SU-DHL-6 (cell line): ENCODE measurements at regions not wholly inside any gene's neighbourhood (a gene's known extent, or its start where the extent isn't known, plus 50 kb on each side); places are given as distances from the start of the nearest gene placed in this dataset.

Source experiments
- CTCF ChIP-seq: fragments of 200-600 bp; sonication (generic); IDR thresholded peaks from one replicate; pipeline ENCODE4 v1.5.1; 2017; ENCODE audit warnings: antibody characterized with exemption, mild to moderate bottlenecking, low read length, moderate library complexity; ENCODE audit not compliant: insufficient read depth, poor library complexity, severe bottlenecking
- EZH2phosphoT487 ChIP-seq: fragments of 200-600 bp; sonication (generic), shearing (Covaris generic); conservative IDR thresholded peaks from 2 replicates; pipeline ENCODE4 v1.6.1; 2018; ENCODE audit warnings: mild to moderate bottlenecking, antibody characterized with exemption, low read length, moderate library complexity, mixed read lengths

DNA sequence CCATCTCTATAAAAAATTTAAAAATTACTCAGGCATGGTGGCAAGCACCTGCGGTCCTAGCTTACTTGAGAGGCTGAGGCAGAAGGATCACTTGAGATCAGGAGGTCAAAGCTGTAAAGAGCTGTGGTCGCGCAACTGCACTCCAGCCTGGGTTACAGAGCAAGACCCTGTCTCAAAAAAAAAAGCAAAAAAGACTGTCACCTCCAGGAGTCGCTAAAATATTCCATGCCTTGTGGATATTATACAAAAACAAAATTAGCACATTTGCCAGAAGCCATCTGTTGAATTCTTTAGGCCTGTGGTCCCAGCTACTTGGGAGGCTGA lies 87.0 kb upstream of the SDK1 start:
- no peak for TF ChIP-seq CTCF
- no peak for TF ChIP-seq EZH2phosphoT487
